ENCODE measurements at regions not wholly inside any gene's neighbourhood (a gene's known extent, or its start where the extent isn't known, plus 50 kb on each side); places are given as distances from the start of the nearest gene placed in this dataset.

GRCh38 chr2:15784886-15785801 is 155.2 kb upstream of the MYCN start:
- in situ Hi-C loops (cut with HindIII; ENCODE audit: low pct_unique_long_range_greater_than_20kb, low sequenced_read_pairs): no loop called here

More at GRCh38 chr2:15784886-15785801, 155.2 kb upstream of the MYCN start:
- POLR2A ChIA-PET: no interaction called here
- CTCF ChIA-PET: no interaction called here
- Histone ChIP-seq H3K27ac (ENCODE audit: low read length) (no peak overlapping the region), H3K36me3 (ENCODE audit: control insufficient read depth, insufficient read depth, low read length) (no peaks in the 10 kb centered on the region), H3K4me1 (ENCODE audit: control insufficient read depth, insufficient read depth, low read length) (no peaks in the 10 kb centered on the region), H3K9me3 (ENCODE audit: control insufficient read depth, insufficient read depth, low read depth, low read length) (no peaks in the 10 kb centered on the region), H3K27me3 (ENCODE audit: control insufficient read depth, insufficient read depth, low read length) (peaks cover 4% of the 10 kb centered on the region; the same call in 1 of the 2 replicates), H3K4me3 (ENCODE audit: low read depth in 2 of 2, low read length in 2 of 2) (no peak overlapping the region)
- no peak for DNase-seq (ENCODE audit: low read depth, low spot score)
- no peak for ATAC-seq
- no peak for TF ChIP-seq CTCF (IDR thresholded peaks at IDR 0.05)
- no peak for TF ChIP-seq TCF7L2 (IDR thresholded peaks at IDR 0.05; ENCODE audit: low read depth, low read length)
- TF ChIP-seq SIN3A (IDR thresholded peaks at IDR 0.05; ENCODE audit: borderline replicate concordance, insufficient read depth, low read depth, low read length): no peak
- no peak for TF ChIP-seq POLR2AphosphoS5 (IDR thresholded peaks at IDR 0.05; ENCODE audit: low read depth, low read length)
- no peak for TF ChIP-seq REST (IDR thresholded peaks at IDR 0.05; ENCODE audit: insufficient read depth in 1 of 2, low read depth in 2 of 2, low read length in 1 of 2)
- intact Hi-C loops (cut with micrococcal nuclease; ENCODE audit: unreplicated experiment): no loop called here
- no TSS peak for BruUV-seq (replicated peaks)
